ENCODE measurements at regions not wholly inside any gene's neighbourhood (a gene's known extent, or its start where the extent isn't known, plus 50 kb on each side); places are given as distances from the start of the nearest gene placed in this dataset.
"Not testable (repeated sequence)": the region's sequence is repeated elsewhere in the genome, so short reads cannot be mapped to it uniquely, and the experiment has no call there.

DNA sequence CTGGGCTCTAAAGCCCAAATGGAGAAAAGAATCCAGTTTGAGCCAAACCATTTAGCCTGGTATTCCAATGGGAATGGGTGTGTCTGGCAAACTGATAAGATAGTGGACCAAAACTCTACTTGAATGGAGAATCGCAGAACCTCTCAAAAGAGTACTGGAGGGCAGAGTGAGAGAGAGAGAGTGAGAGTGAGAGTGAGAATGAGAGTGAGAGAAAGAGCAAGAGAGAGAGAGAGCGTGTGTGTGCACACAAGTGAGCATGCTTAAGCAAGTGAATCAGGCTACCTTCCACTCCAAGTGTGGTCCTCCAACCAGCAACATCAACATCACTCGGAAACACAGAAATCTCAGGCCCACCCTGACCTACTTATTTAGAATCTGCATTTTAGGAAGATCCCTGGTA, 58.8 kb downstream of the UQCRFS1 start:
- DNase-seq (ENCODE audit: extremely low spot score), result no peak
- H3K4me1 ChIP-seq (ENCODE audit: insufficient read depth), result no peaks in the 10 kb centered on the region
- no peak overlapping the region for H3K27ac ChIP-seq (ENCODE audit: low read depth)
- no peak overlapping the region for H3K4me3 ChIP-seq (ENCODE audit: low read depth, low read length)
- H3K36me3 ChIP-seq (ENCODE audit: insufficient read depth), result no peaks in the 10 kb centered on the region
- 84% methylated on average over 3 of the region's 3 CpGs for WGBS

DNA sequence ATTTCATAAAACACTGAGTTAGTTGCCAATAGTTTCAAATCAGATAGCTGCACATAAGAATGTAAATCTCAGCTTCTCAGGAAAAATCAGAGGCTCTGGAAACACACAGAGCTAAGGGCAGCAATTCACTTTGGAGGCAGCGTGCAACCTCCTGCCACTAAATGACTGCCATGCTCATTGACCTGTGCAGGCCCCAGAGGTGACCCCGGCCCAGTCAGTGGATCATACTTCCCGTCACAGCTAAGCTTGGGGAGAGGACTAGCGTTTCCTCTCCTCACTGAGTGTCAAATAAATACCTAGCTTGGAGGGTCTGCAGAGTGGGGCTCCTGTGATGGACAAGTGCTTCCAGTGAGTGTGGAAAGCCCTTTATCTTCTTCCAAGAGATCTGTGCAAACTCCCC, 67.2 kb downstream of the UQCRFS1 start:
- no peak for DNase-seq (ENCODE audit: extremely low spot score)
- Histone ChIP-seq H3K4me1 (ENCODE audit: insufficient read depth) (no peaks in the 10 kb centered on the region), H3K27ac (ENCODE audit: low read depth) (no peak overlapping the region), H3K36me3 (ENCODE audit: insufficient read depth) (no peaks in the 10 kb centered on the region), H3K4me3 (ENCODE audit: low read depth, low read length) (no peak overlapping the region)
- 41% methylated on average over 4 of the region's 4 CpGs for WGBS

- no peak for DNase-seq (ENCODE audit: extremely low spot score)
- Histone ChIP-seq H3K36me3 (ENCODE audit: insufficient read depth) (no peaks in the 10 kb centered on the region), H3K4me1 (ENCODE audit: insufficient read depth) (no peaks in the 10 kb centered on the region), H3K4me3 (ENCODE audit: low read depth, low read length) (no peak overlapping the region), H3K27ac (ENCODE audit: low read depth) (no peak overlapping the region)
- 78% methylated on average over 4 of the region's 4 CpGs for WGBS
Measured at GRCh38 chr19:29143183-29143582, 69.8 kb downstream of the UQCRFS1 start.

- Histone ChIP-seq H3K27ac (ENCODE audit: low read depth) (no peak overlapping the region), H3K36me3 (ENCODE audit: insufficient read depth) (no peaks in the 10 kb centered on the region), H3K4me1 (ENCODE audit: insufficient read depth) (no peaks in the 10 kb centered on the region), H3K4me3 (ENCODE audit: low read depth, low read length) (no peak overlapping the region)
- no peak for DNase-seq (ENCODE audit: extremely low spot score)
Measured at GRCh38 chr19:29139227-29139626, 73.7 kb downstream of the UQCRFS1 start.

- H3K4me3 ChIP-seq (ENCODE audit: low read depth, low read length); DNase-seq (ENCODE audit: extremely low spot score); H3K36me3 ChIP-seq (ENCODE audit: insufficient read depth); H3K4me1 ChIP-seq (ENCODE audit: insufficient read depth); H3K27ac ChIP-seq (ENCODE audit: low read depth): not testable (repeated sequence)
- 81% methylated on average over 3 of the region's 3 CpGs for WGBS
Measured at GRCh38 chr19:29138206-29138605, 74.7 kb downstream of the UQCRFS1 start.

- WGBS, result 32% methylated on average over 2 of the region's 2 CpGs
- no peak for DNase-seq (ENCODE audit: extremely low spot score)
- no peaks in the 10 kb centered on the region for H3K4me1 ChIP-seq (ENCODE audit: insufficient read depth)
- no peak overlapping the region for H3K4me3 ChIP-seq (ENCODE audit: low read depth, low read length)
- no peaks in the 10 kb centered on the region for H3K36me3 ChIP-seq (ENCODE audit: insufficient read depth)
- H3K27ac ChIP-seq (ENCODE audit: low read depth), result no peak overlapping the region
Measured at GRCh38 chr19:29131456-29131855, 81.5 kb downstream of the UQCRFS1 start.

- Histone ChIP-seq H3K4me3 (ENCODE audit: low read depth, low read length) (no peak overlapping the region), H3K4me1 (ENCODE audit: insufficient read depth) (no peaks in the 10 kb centered on the region), H3K36me3 (ENCODE audit: insufficient read depth) (no peaks in the 10 kb centered on the region), H3K27ac (ENCODE audit: low read depth) (no peak overlapping the region)
- 86% methylated on average over 13 of the region's 13 CpGs for WGBS
- no peak for DNase-seq (ENCODE audit: extremely low spot score)
Measured at GRCh38 chr19:29129148-29129547, 83.8 kb downstream of the UQCRFS1 start.

DNA sequence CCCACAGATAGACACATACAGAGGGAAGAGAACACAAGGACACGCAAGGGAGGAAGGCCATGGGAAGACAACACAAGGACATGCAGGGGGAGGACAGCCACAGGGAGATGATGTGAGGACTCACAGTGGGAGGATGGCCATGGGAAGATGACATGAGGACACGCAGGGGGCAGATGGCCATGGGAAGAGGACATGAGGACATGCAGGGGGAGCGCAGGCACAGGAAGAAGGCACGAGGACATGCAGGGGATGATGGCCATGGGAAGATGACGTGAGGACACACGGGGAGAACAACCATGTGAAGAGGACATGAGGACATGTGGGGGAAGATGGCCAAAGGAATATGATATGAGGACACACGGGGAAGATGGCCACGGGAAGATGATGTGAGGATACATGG, 84.7 kb downstream of the UQCRFS1 start:
- WGBS, result 93% methylated on average over 8 of the region's 8 CpGs
- H3K27ac ChIP-seq (ENCODE audit: low read depth), result no peak overlapping the region

DNA sequence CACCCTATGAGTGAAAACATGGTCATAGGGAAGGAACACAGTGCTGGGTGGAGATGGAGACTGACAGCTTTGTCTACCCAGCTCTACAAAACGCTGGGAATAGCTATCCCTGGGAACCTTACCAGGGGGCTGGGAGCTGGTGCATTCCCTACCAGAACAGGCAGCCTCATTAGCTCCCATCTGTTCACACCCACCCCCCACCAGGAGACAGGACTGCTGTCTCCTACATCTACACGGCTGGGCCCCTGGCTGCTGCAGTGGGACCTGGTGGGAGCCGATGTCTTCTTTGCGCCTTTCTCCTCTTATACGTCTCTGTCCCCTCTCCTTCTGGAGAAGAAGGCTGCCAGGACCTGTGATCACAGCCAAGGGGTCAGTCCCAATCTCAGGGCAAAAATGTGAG, 90.8 kb downstream of the UQCRFS1 start:
- no peak for DNase-seq (ENCODE audit: extremely low spot score)
- Histone ChIP-seq H3K4me1 (ENCODE audit: insufficient read depth) (no peaks in the 10 kb centered on the region), H3K27ac (ENCODE audit: low read depth) (no peak overlapping the region), H3K4me3 (ENCODE audit: low read depth, low read length) (no peak overlapping the region), H3K36me3 (ENCODE audit: insufficient read depth) (no peaks in the 10 kb centered on the region)
- WGBS, result 72% methylated on average over 5 of the region's 5 CpGs

More for the DNA sequence above, 84.7 kb downstream of the UQCRFS1 start:
- DNase-seq (ENCODE audit: extremely low spot score), result no peak
- Histone ChIP-seq H3K4me3 (ENCODE audit: low read depth, low read length) (no peak overlapping the region), H3K4me1 (ENCODE audit: insufficient read depth) (no peaks in the 10 kb centered on the region), H3K36me3 (ENCODE audit: insufficient read depth) (no peaks in the 10 kb centered on the region)

DNA sequence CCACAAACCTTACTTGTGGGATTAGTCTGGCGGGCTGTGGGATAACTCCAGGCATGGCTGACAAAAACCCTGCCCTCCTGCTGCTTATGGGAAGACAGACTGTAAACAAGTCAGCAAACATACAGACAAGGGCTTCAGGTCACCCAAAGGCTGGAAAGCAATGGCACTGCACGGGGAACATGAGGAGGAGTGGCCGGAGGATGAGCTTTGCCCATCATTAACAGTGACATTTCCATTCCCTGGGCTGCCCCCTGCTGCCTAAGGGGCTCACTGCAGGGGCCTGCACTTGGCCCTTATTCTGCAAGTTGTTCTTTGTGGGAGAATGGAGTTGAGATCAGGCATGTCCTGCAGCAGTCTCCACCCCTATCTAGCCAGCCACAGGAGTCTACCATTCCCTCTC, 91.3 kb downstream of the UQCRFS1 start:
- DNase-seq (ENCODE audit: extremely low spot score), result no peak
- H3K27ac ChIP-seq (ENCODE audit: low read depth), result no peak overlapping the region
- no peak overlapping the region for H3K4me3 ChIP-seq (ENCODE audit: low read depth, low read length)
- no peaks in the 10 kb centered on the region for H3K4me1 ChIP-seq (ENCODE audit: insufficient read depth)
- H3K36me3 ChIP-seq (ENCODE audit: insufficient read depth), result no peaks in the 10 kb centered on the region
- 28% methylated on average over 3 of the region's 3 CpGs for WGBS

GRCh38 chr19:29120466-29120865, 92.5 kb downstream of the UQCRFS1 start:
- 63% methylated on average over 6 of the region's 6 CpGs for WGBS
- Histone ChIP-seq H3K27ac (ENCODE audit: low read depth) (no peak overlapping the region), H3K36me3 (ENCODE audit: insufficient read depth) (no peaks in the 10 kb centered on the region)

DNA sequence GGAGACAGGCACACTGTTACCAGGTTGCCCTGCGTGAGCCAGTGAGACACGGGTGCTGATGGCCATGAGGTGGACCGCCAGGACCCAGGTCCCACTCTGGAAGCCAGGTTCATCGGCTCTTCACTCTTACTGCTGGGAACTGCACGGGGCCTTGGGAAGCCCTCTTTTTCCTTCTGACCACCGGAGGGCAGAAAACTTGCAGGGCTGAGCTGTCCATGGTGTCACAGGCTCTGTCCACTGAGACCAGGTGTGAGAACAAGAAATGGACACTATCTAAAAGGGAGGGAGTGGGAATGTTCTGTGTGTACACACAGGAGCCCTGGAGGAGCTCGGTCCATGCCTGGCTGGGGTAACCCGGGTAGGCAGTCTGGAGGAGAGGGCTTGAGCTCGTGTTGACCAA, 93.4 kb downstream of the UQCRFS1 start:
- H3K36me3 ChIP-seq (ENCODE audit: insufficient read depth), result no peaks in the 10 kb centered on the region
- H3K4me3 ChIP-seq (ENCODE audit: low read depth, low read length), result no peak overlapping the region
- DNase-seq (ENCODE audit: extremely low spot score), result no peak
- 60% methylated on average over 9 of the region's 9 CpGs for WGBS
- H3K4me1 ChIP-seq (ENCODE audit: insufficient read depth), result no peaks in the 10 kb centered on the region
- no peak overlapping the region for H3K27ac ChIP-seq (ENCODE audit: low read depth)

More at GRCh38 chr19:29120466-29120865, 92.5 kb downstream of the UQCRFS1 start:
- Histone ChIP-seq H3K4me1 (ENCODE audit: insufficient read depth) (no peaks in the 10 kb centered on the region), H3K4me3 (ENCODE audit: low read depth, low read length) (no peak overlapping the region)
- DNase-seq (ENCODE audit: extremely low spot score), result peak; percentile 28

- WGBS, result 31% methylated on average over 3 of the region's 3 CpGs
- Histone ChIP-seq H3K27ac (ENCODE audit: low read depth) (no peak overlapping the region), H3K36me3 (ENCODE audit: insufficient read depth) (no peaks in the 10 kb centered on the region), H3K4me1 (ENCODE audit: insufficient read depth) (no peaks in the 10 kb centered on the region), H3K4me3 (ENCODE audit: low read depth, low read length) (no peak overlapping the region)
- no peak for DNase-seq (ENCODE audit: extremely low spot score)
Measured at GRCh38 chr19:29118389-29118788, 94.6 kb downstream of the UQCRFS1 start.

DNA sequence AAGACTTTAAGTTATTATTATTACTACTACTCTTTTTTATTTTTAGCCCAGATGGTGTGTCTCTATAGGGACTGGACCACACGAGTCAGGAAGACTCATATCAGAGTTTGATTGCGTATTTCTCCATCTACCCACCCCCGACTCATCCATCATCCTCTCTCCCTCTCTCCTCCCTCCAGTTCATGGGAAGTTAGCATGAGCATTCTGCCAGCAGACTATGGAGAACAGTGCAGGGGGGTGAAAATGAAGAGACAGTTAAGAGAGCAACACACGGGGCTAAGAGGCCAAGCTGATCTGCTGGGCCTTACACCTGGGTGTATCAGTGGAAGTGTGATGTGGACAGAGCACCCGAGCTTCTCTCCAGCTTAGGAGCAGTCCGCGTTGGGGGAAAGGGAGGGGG, 95.0 kb downstream of the UQCRFS1 start:
- whole genome bisulfite sequencing, result 42% methylated on average over 7 of the region's 7 CpGs
- DNase-seq (ENCODE audit: extremely low spot score), result no peak

DNA sequence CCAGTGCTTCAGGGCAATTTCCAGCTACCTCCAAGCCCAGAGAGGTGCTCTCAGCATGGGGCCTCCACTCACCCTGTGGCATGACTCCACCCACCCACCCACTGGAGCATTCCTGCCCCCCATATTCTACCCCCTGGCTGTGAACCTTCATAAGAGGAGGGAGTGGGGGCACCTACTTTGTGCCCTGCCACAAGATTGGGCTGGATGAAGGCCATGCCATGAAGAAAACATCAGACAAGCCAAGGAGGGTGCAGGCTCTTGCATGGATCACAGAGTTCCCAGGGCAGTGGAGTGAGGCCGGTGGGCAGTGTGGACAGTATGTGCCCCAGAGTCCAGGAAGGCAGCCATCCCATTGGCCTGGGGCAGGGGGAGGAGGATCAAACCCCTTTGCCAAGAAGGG, 97.8 kb downstream of the UQCRFS1 start:
- DNase-seq (ENCODE audit: extremely low spot score), result no peak
- H3K4me1 ChIP-seq (ENCODE audit: insufficient read depth), result no peaks in the 10 kb centered on the region
- H3K4me3 ChIP-seq (ENCODE audit: low read depth, low read length), result no peak overlapping the region
- H3K36me3 ChIP-seq (ENCODE audit: insufficient read depth), result no peaks in the 10 kb centered on the region
- WGBS, result 97% methylated on average over 1 of the region's 1 CpG
- H3K27ac ChIP-seq (ENCODE audit: low read depth), result no peak overlapping the region

More for the DNA sequence above, 95.0 kb downstream of the UQCRFS1 start:
- Histone ChIP-seq H3K27ac (ENCODE audit: low read depth) (no peak overlapping the region), H3K4me1 (ENCODE audit: insufficient read depth) (no peaks in the 10 kb centered on the region), H3K4me3 (ENCODE audit: low read depth, low read length) (no peak overlapping the region), H3K36me3 (ENCODE audit: insufficient read depth) (no peaks in the 10 kb centered on the region)
